ENCODE measurements at regions not wholly inside any gene's neighbourhood (a gene's known extent, or its start where the extent isn't known, plus 50 kb on each side); places are given as distances from the start of the nearest gene placed in this dataset.

- TF ChIP-seq MAZ (IDR thresholded peaks at IDR 0.05; ENCODE audit: borderline replicate concordance, low read depth, low read length) (no peak), POLR2A (IDR thresholded peaks at IDR 0.05; ENCODE audit: low read length) (no peak), CTCF (IDR thresholded peaks at IDR 0.05) (no peak), EP300 (IDR thresholded peaks at IDR 0.05) (no peak), MAX (IDR thresholded peaks at IDR 0.05) (no peak), NR3C1 (IDR thresholded peaks at IDR 0.05) (no peak), RFX5 (IDR thresholded peaks at IDR 0.05) (no peak)
Observed at GRCh38 chr14:30456296-30456695, 102.7 kb upstream of the G2E3 start.
